ENCODE measurements at regions not wholly inside any gene's neighbourhood (a gene's known extent, or its start where the extent isn't known, plus 50 kb on each side); places are given as distances from the start of the nearest gene placed in this dataset.

- no peak overlapping the region for H3K4me3 ChIP-seq (ENCODE audit: insufficient read depth, low read depth, low read length)
- no peaks in the 10 kb centered on the region for H4K20me1 ChIP-seq (ENCODE audit: insufficient read depth, low read length)
- CTCF ChIA-PET = no interaction called here
- no peak for ATAC-seq (ENCODE audit: low read depth)
- in situ Hi-C loops (cut with MboI; ENCODE audit: low sequenced_read_pairs) = no loop called here
- H3K9me3 ChIP-seq (ENCODE audit: control insufficient read depth, insufficient read depth, low read length) = peaks cover 20% of the 10 kb centered on the region
- WGBS, 2 experiments (ENCODE audit: extremely low coverage in 2 of 2, insufficient read length in 1 of 2) = no CpG with 5 or more reads among the region's 1 CpG
- no peak overlapping the region for H3K9ac ChIP-seq (ENCODE audit: low read depth, low read length)
- no peaks in the 10 kb centered on the region for H3K9me1 ChIP-seq (ENCODE audit: insufficient read depth, low read length)
- no peak overlapping the region for H3K27ac ChIP-seq (ENCODE audit: insufficient read depth, low read length)
- no peak overlapping the region for H4K91ac ChIP-seq (ENCODE audit: insufficient read depth, low read depth, low read length)
- no peak overlapping the region for H4K5ac ChIP-seq (ENCODE audit: low read depth, low read length)
- no peaks in the 10 kb centered on the region for H3K36me3 ChIP-seq (ENCODE audit: control insufficient read depth, insufficient read depth, low read length)
- no peak overlapping the region for H2AK9ac ChIP-seq (replicated peaks; ENCODE audit: low read depth, low read length, poor library complexity)
- no peaks in the 10 kb centered on the region for H3K27me3 ChIP-seq (ENCODE audit: control insufficient read depth, insufficient read depth, low read length)
- BruUV-seq (replicated peaks) = no TSS peak
- no peak overlapping the region for H3K4me2 ChIP-seq (ENCODE audit: low read depth, low read length)
- H3K14ac ChIP-seq (replicated peaks; ENCODE audit: low read depth, low read length) = no peak overlapping the region
- H3K4ac ChIP-seq (ENCODE audit: low read depth, low read length) = no peak overlapping the region
- H2BK15ac ChIP-seq (ENCODE audit: low read depth, low read length) = no peak overlapping the region
- no peak overlapping the region for H2AFZ ChIP-seq (replicated peaks; ENCODE audit: low read length, poor library complexity)
- no peak for TF ChIP-seq SMC3 (IDR thresholded peaks at IDR 0.05; ENCODE audit: low read depth, low read length)
- TF ChIP-seq, protein P1, sequence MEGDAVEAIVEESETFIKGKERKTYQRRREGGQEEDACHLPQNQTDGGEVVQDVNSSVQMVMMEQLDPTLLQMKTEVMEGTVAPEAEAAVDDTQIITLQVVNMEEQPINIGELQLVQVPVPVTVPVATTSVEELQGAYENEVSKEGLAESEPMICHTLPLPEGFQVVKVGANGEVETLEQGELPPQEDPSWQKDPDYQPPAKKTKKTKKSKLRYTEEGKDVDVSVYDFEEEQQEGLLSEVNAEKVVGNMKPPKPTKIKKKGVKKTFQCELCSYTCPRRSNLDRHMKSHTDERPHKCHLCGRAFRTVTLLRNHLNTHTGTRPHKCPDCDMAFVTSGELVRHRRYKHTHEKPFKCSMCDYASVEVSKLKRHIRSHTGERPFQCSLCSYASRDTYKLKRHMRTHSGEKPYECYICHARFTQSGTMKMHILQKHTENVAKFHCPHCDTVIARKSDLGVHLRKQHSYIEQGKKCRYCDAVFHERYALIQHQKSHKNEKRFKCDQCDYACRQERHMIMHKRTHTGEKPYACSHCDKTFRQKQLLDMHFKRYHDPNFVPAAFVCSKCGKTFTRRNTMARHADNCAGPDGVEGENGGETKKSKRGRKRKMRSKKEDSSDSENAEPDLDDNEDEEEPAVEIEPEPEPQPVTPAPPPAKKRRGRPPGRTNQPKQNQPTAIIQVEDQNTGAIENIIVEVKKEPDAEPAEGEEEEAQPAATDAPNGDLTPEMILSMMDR (conservative IDR thresholded peaks at IDR 0.05; ENCODE audit: low read depth, low read length) = no peak
- no peak for DNase-seq
- H2AK5ac ChIP-seq (ENCODE audit: low read depth, low read length) = no peak overlapping the region
- no peak overlapping the region for H2BK120ac ChIP-seq (ENCODE audit: low read depth, low read length)
- H2BK20ac ChIP-seq (ENCODE audit: low read depth, low read length) = no peak overlapping the region
- H3K4me1 ChIP-seq (ENCODE audit: control insufficient read depth, insufficient read depth, low read length) = no peaks in the 10 kb centered on the region
- H4K8ac ChIP-seq (ENCODE audit: low read depth in 2 of 2, low read length in 2 of 2) = no peak overlapping the region
- H3K18ac ChIP-seq (ENCODE audit: low read depth, low read length) = no peak overlapping the region
- dilution Hi-C loops (cut with HindIII; ENCODE audit: low sequenced_read_pairs, unreplicated experiment) = no loop called here
- POLR2A ChIA-PET (ENCODE audit: unreplicated experiment) = no interaction called here
- no peak overlapping the region for H3K23ac ChIP-seq (ENCODE audit: low read depth, low read length)
- H3K79me1 ChIP-seq (ENCODE audit: low read depth in 1 of 2, low read length in 2 of 2) = no peaks in the 10 kb centered on the region
- H2BK5ac ChIP-seq (ENCODE audit: low read depth, low read length, poor library complexity, severe bottlenecking) = no peak overlapping the region
- H3K56ac ChIP-seq (ENCODE audit: extremely low read depth, insufficient read depth, low read length) = no peak overlapping the region
- intact Hi-C loops (cut with micrococcal nuclease) = no loop called here
These were observed 451.2 kb downstream of the RAB28 start for GRCh38 chr4:13032936-13033335.
